HepG2 (cell line): ENCODE measurements at regions not wholly inside any gene's neighbourhood (a gene's known extent, or its start where the extent isn't known, plus 50 kb on each side); places are given as distances from the start of the nearest gene placed in this dataset.

Experiments used
- ATAC-seq: fragments of 200-7000 bp; cut with Tn5 transposase; 3 replicates; pipeline ENCODE4 v1.9.1; 2020; ENCODE audit warnings: mild to moderate bottlenecking, moderate library complexity
- BruUV-seq: library from RNA; stranded (reverse); fragments of 400-500 nt; replicated peaks from 2 replicates; lab custom pipeline; 2021; lab: Mats Ljungman, UMichigan
- CTCF ChIA-PET: fragments of 300-600 bp; formaldehyde crosslinking; extraction: SDS; loops from one replicate; lab custom pipeline; 2021; ENCODE audit warnings: low total read pairs, inconsistent platforms, low intra/inter-chr PET ratio; lab: Yijun Ruan, JAX
- POLR2A ChIA-PET: fragments of 350-600 bp; sonication (Branson Sonifier 250); formaldehyde crosslinking; loops from one replicate; lab custom pipeline; 2020; ENCODE audit warnings: antibody characterized with exemption, inconsistent platforms; lab: Yijun Ruan, JAX
- DNase-seq: peaks from one replicate; pipeline ENCODE4 v3.0.0-alpha.2; 2015; ENCODE audit warnings: low spot score
- FAIRE-seq: peaks from 3 replicates; lab custom pipeline; 2011; peaks lifted over from hg19 to GRCh38; lab: Jason Lieb, UNC
- H2AFZ ChIP-seq: one replicate; pipeline ENCODE4 v1.6.1; 2011; ENCODE audit warnings: low read length, inconsistent platforms
- H3K27ac ChIP-seq: fragments of 300-600 bp; 3 replicates; pipeline ENCODE4 v1.8.0; 2011; ENCODE audit warnings: mixed run types, mild to moderate bottlenecking, mixed read lengths, low read length, inconsistent platforms; ENCODE audit not compliant: insufficient read depth; ENCODE audit errors: extremely low read length
- H3K27me3 ChIP-seq, 2 experiments: fragments of 200-600 bp in 1 of 2; 2 replicates in 1 of 2; 3 replicates in 1 of 2; pipeline versions ENCODE4 v1.6.0 to v1.8.0; 2011; ENCODE audit warnings: low read length in 2 of 2, mild to moderate bottlenecking in 2 of 2, moderate library complexity in 2 of 2, inconsistent platforms in 1 of 2; ENCODE audit not compliant: insufficient read depth in 2 of 2, control insufficient read depth in 1 of 2
- H3K36me3 ChIP-seq, 2 experiments: fragments of 200-600 bp in 1 of 2; replicated peaks in 1 of 2; 2 replicates in 1 of 2; 3 replicates in 1 of 2; pipeline versions ENCODE4 v1.5.1 to v1.8.0; 2011; ENCODE audit warnings: low read length in 2 of 2, inconsistent platforms in 1 of 2; ENCODE audit not compliant: insufficient read depth in 2 of 2, control insufficient read depth in 1 of 2
- H3K4me1 ChIP-seq: 2 replicates; pipeline ENCODE4 v1.5.1; 2012; ENCODE audit warnings: low read length, inconsistent platforms; ENCODE audit not compliant: insufficient read depth
- H3K4me2 ChIP-seq: 2 replicates; pipeline ENCODE4 v1.6.0; 2011; ENCODE audit warnings: low read depth, low read length, inconsistent platforms
- H3K4me3 ChIP-seq, 3 experiments: fragments of 200-600 bp in 1 of 3; sonication (generic), shearing (Covaris generic) in 1 of 3; replicated peaks in 1 of 3; 2 replicates each; pipeline ENCODE4 v1.5.1; 2011 to 2016; ENCODE audit warnings: low read length in 3 of 3, inconsistent platforms in 2 of 3, low read depth in 2 of 3, mild to moderate bottlenecking in 2 of 3, control low read depth in 1 of 3, mixed read lengths in 1 of 3; ENCODE audit not compliant: insufficient read depth in 1 of 3
- H3K79me2 ChIP-seq: one replicate; pipeline ENCODE4 v1.6.1; 2011; ENCODE audit warnings: low read length, inconsistent platforms; ENCODE audit not compliant: insufficient read depth
- H3K9ac ChIP-seq: 2 replicates; pipeline ENCODE4 v1.6.0; 2011; ENCODE audit warnings: mild to moderate bottlenecking, low read depth, low read length, inconsistent platforms; ENCODE audit not compliant: insufficient read depth
- H3K9me3 ChIP-seq: 2 replicates; pipeline ENCODE4 v1.5.1; 2012; ENCODE audit warnings: mild to moderate bottlenecking, low read length
- H4K20me1 ChIP-seq: 2 replicates; pipeline ENCODE4 v1.6.0; 2011; ENCODE audit warnings: inconsistent platforms, mild to moderate bottlenecking, low read length, moderate library complexity; ENCODE audit not compliant: insufficient read depth
- AGO1 ChIP-seq: fragments of 200-400 bp; formaldehyde crosslinking; IDR thresholded peaks from 2 replicates; pipeline ENCODE4 v1.6.1; 2017; ENCODE audit warnings: mild to moderate bottlenecking, low read depth, low read length, moderate library complexity; ENCODE audit not compliant: poor library complexity, severe bottlenecking
- IRX3 ChIP-seq: sonication (generic); formaldehyde crosslinking; IDR thresholded peaks from 2 replicates; pipeline ENCODE4 v1.8.1; 2023; ENCODE audit warnings: mild to moderate bottlenecking, low read depth, missing genetic modification reagents, borderline replicate concordance
- KLF13 ChIP-seq: sonication (generic); formaldehyde crosslinking; IDR thresholded peaks from 2 replicates; pipeline ENCODE4 v1.4.0; 2020; ENCODE audit warnings: mild to moderate bottlenecking, missing genetic modification reagents
- PAWR ChIP-seq: sonication (generic); formaldehyde crosslinking; IDR thresholded peaks from 2 replicates; pipeline ENCODE4 v1.4.0; 2020; ENCODE audit warnings: missing genetic modification reagents, mild to moderate bottlenecking, borderline replicate concordance
- PHF8 ChIP-seq: sonication (generic); formaldehyde crosslinking; IDR thresholded peaks from 2 replicates; pipeline ENCODE4 v1.5.0; 2020; ENCODE audit warnings: missing genetic modification reagents
- SATB2 ChIP-seq: sonication (generic); formaldehyde crosslinking; IDR thresholded peaks from 2 replicates; pipeline ENCODE4 v1.5.0; 2020; ENCODE audit warnings: missing genetic modification reagents
- SMC3 ChIP-seq: IDR thresholded peaks from 2 replicates; pipeline ENCODE4 v1.6.1; 2011; ENCODE audit warnings: low read length, improper control_type of control experiment
- THAP11 ChIP-seq: IDR thresholded peaks from 2 replicates; pipeline ENCODE4 v1.6.1; 2016; ENCODE audit warnings: missing biosample characterization, missing genetic modification reagents
- ZMYM3 ChIP-seq: sonication (generic); formaldehyde crosslinking; IDR thresholded peaks from 2 replicates; pipeline ENCODE4 v1.5.1; 2020; ENCODE audit warnings: mild to moderate bottlenecking, missing genetic modification reagents
- ZNF264 ChIP-seq: sonication (generic); formaldehyde crosslinking; IDR thresholded peaks from 2 replicates; pipeline ENCODE4 v1.4.0; 2020; ENCODE audit warnings: missing genetic modification reagents
- ZNF749 ChIP-seq: sonication (generic); formaldehyde crosslinking; IDR thresholded peaks from 2 replicates; pipeline ENCODE4 v1.8.0; 2022; ENCODE audit warnings: mild to moderate bottlenecking, missing genetic modification reagents, moderate library complexity, borderline replicate concordance
- ZNF816 ChIP-seq: sonication (generic); formaldehyde crosslinking; IDR thresholded peaks from 2 replicates; pipeline ENCODE4 v1.8.0; 2022; ENCODE audit warnings: missing genetic modification reagents, mild to moderate bottlenecking, borderline replicate concordance
- WGBS: methylation state at CpG from one replicate; pipeline ENCODE4 v1.1.6; 2017; ENCODE audit warnings: low lambda C conversion rate; 5-methylcytosine and 5-hydroxymethylcytosine counted together
- in situ Hi-C: cut with HindIII; loops from 2 replicates; pipeline ENCODE4 v1.10.0; 2017; ENCODE audit warnings: low pct_unique_long_range_greater_than_20kb; ENCODE audit not compliant: extremely low pct_ligation_motif_present
- intact Hi-C: fragments of 100-400 bp; cut with micrococcal nuclease; formaldehyde crosslinking; loops from one replicate; pipeline ENCODE4 v1.10.0; 2022; ENCODE audit not compliant: unreplicated experiment
- TF ChIP-seq, protein P1 (sequence below): sonication (generic); formaldehyde crosslinking; IDR thresholded peaks from 2 replicates; pipeline ENCODE4 v1.5.1; 2020; ENCODE audit warnings: mild to moderate bottlenecking, missing genetic modification reagents
- TF ChIP-seq, protein P2 (sequence below): sonication (generic); formaldehyde crosslinking; IDR thresholded peaks from 2 replicates; pipeline ENCODE4 v1.5.0; 2020; ENCODE audit warnings: mild to moderate bottlenecking, missing genetic modification reagents
- TF ChIP-seq, protein P3 (sequence below): IDR thresholded peaks from 2 replicates; pipeline ENCODE4 v1.6.1; 2018; ENCODE audit warnings: missing genetic modification reagents
- TF ChIP-seq, protein P4 (sequence below): sonication (generic); formaldehyde crosslinking; IDR thresholded peaks from 2 replicates; pipeline ENCODE4 v1.4.0; 2020; ENCODE audit warnings: missing genetic modification reagents, borderline replicate concordance

DNA sequence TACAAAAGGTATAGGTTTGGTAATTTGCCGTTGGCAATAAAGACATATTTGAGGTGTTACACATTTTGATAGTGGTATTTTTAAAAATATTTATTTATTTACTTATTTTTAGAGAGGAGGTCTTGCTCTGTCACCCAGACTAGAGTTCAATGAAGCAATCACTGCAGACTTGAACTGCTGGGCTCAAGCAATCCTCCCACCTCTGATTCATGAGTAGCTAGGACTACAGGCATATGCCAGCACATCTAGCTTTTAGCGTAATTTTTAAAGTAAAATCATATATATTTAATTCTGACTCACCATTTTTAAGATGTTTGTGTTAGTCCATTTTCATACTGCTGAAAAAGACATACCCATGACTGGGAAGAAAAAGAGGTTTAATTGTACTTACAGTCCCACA lies 1974.3 kb downstream of the EFNA5 start (continued):
- TF ChIP-seq, protein P1, sequence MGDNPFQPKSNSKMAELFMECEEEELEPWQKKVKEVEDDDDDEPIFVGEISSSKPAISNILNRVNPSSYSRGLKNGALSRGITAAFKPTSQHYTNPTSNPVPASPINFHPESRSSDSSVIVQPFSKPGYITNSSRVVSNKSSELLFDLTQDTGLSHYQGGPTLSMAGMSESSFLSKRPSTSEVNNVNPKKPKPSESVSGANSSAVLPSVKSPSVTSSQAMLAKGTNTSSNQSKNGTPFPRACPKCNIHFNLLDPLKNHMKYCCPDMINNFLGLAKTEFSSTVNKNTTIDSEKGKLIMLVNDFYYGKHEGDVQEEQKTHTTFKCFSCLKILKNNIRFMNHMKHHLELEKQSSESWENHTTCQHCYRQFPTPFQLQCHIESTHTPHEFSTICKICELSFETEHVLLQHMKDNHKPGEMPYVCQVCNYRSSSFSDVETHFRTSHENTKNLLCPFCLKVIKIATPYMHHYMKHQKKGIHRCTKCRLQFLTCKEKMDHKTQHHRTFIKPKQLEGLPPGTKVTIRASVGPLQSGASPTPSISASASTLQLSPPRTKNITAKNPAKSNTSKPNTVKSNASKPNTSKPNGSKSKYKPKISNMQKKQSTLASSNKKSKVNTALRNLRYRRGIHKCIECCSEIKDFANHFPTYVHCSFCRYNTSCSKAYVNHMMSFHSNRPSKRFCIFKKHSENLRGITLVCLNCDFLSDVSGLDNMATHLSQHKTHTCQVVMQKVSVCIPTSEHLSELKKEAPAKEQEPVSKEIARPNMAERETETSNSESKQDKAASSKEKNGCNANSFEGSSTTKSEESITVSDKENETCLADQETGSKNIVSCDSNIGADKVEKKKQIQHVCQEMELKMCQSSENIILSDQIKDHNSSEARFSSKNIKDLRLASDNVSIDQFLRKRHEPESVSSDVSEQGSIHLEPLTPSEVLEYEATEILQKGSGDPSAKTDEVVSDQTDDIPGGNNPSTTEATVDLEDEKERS (CRISPR knock-in tag), result no peak
- no peak for TF ChIP-seq THAP11 (CRISPR knock-in tag)
- TF ChIP-seq AGO1, result no peak
- no peak for TF ChIP-seq PAWR (CRISPR knock-in tag)
- TF ChIP-seq ZNF264, result no peak
- no peak for TF ChIP-seq PHF8 (CRISPR knock-in tag)

DNA sequence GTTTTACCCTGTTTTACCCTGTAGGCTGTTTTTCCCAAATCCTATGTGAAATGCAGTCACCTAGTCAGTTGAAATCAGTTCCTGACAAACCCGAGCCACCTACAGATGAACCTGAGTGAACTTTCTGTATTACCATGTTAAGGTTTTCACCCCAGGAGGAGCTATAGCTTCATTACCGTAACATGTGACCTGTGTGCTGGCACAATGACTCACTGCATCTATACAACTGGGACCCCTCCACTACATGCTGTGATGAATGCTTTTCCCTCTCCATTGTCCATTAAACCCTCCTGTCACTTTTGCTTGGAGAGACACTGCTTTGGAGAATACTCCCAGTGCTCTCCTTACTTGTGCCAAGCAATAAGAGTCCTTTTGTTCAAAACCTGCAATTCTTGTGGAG lies 1974.8 kb downstream of the EFNA5 start:
- Histone ChIP-seq H3K79me2 (no peaks in the 10 kb centered on the region), H3K9ac (no peak overlapping the region), H2AFZ (no peak overlapping the region), H3K4me1 (no peaks in the 10 kb centered on the region), H3K27me3 (no peaks in the 10 kb centered on the region), H3K27ac (no peak overlapping the region), H3K4me3 (no peak overlapping the region), H3K9me3 (peaks cover under 1% of the 10 kb centered on the region; the same call in 1 of the 2 replicates), H4K20me1 (no peaks in the 10 kb centered on the region), H3K36me3 (no peaks in the 10 kb centered on the region), H3K4me2 (no peak overlapping the region)
- intact Hi-C loops, result no loop called here
- no TSS peak for BruUV-seq
- FAIRE-seq (no peak), ATAC-seq (no peak), DNase-seq (no peak)
- POLR2A ChIA-PET, result no interaction called here
- CTCF ChIA-PET, result no interaction called here
- WGBS, result 0% methylated on average over 2 of the region's 2 CpGs
- in situ Hi-C loops, result no loop called here
- no peak for TF ChIP-seq IRX3 (CRISPR knock-in tag)
- no peak for TF ChIP-seq ZNF749 (CRISPR knock-in tag)
- no peak for TF ChIP-seq SMC3
- TF ChIP-seq, protein P2, sequence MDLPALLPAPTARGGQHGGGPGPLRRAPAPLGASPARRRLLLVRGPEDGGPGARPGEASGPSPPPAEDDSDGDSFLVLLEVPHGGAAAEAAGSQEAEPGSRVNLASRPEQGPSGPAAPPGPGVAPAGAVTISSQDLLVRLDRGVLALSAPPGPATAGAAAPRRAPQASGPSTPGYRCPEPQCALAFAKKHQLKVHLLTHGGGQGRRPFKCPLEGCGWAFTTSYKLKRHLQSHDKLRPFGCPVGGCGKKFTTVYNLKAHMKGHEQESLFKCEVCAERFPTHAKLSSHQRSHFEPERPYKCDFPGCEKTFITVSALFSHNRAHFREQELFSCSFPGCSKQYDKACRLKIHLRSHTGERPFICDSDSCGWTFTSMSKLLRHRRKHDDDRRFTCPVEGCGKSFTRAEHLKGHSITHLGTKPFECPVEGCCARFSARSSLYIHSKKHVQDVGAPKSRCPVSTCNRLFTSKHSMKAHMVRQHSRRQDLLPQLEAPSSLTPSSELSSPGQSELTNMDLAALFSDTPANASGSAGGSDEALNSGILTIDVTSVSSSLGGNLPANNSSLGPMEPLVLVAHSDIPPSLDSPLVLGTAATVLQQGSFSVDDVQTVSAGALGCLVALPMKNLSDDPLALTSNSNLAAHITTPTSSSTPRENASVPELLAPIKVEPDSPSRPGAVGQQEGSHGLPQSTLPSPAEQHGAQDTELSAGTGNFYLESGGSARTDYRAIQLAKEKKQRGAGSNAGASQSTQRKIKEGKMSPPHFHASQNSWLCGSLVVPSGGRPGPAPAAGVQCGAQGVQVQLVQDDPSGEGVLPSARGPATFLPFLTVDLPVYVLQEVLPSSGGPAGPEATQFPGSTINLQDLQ (CRISPR knock-in tag), result no peak
- TF ChIP-seq SATB2, result no peak
- no peak for TF ChIP-seq ZNF816 (CRISPR knock-in tag)
- no peak for TF ChIP-seq ZMYM3 (CRISPR knock-in tag)
- TF ChIP-seq, protein P3, sequence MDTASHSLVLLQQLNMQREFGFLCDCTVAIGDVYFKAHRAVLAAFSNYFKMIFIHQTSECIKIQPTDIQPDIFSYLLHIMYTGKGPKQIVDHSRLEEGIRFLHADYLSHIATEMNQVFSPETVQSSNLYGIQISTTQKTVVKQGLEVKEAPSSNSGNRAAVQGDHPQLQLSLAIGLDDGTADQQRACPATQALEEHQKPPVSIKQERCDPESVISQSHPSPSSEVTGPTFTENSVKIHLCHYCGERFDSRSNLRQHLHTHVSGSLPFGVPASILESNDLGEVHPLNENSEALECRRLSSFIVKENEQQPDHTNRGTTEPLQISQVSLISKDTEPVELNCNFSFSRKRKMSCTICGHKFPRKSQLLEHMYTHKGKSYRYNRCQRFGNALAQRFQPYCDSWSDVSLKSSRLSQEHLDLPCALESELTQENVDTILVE (CRISPR knock-in tag), result no peak
- no peak for TF ChIP-seq KLF13 (CRISPR knock-in tag)
- TF ChIP-seq, protein P4, sequence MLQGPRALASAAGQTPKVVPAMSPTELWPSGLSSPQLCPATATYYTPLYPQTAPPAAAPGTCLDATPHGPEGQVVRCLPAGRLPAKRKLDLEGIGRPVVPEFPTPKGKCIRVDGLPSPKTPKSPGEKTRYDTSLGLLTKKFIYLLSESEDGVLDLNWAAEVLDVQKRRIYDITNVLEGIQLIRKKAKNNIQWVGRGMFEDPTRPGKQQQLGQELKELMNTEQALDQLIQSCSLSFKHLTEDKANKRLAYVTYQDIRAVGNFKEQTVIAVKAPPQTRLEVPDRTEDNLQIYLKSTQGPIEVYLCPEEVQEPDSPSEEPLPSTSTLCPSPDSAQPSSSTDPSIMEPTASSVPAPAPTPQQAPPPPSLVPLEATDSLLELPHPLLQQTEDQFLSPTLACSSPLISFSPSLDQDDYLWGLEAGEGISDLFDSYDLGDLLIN, result no peak
